ENCODE measurements at regions not wholly inside any gene's neighbourhood (a gene's known extent, or its start where the extent isn't known, plus 50 kb on each side); places are given as distances from the start of the nearest gene placed in this dataset.
A peak's percentile ranks its signal among the peaks of the same experiment; 100 is the strongest.

DNA sequence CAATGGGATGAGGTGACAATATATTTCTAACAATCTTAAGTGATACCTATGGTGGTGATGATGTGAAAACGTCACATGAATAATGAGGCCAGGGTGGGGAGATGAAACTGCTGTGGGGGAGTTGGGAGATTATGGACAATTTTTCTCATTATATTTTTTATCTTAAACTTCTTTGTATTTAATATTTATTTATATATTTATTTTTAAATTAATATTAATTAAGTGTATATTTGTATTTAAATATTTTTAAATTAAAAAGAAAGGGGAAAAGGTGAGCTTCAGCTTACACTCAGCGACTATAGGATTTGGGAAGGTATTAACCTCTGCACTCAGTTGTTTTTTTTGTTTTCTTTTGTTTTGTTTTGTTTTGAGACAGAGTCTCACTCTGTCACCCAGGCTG lies 158.7 kb downstream of the PSMG1 start:
- WGBS, 5 donors: 83 to 96% (median 89%) methylated on average over 2 of the region's 2 CpGs
- intact Hi-C loops (cut with DNase I; ENCODE audit: low total_unique reads): no loop called here

DNA sequence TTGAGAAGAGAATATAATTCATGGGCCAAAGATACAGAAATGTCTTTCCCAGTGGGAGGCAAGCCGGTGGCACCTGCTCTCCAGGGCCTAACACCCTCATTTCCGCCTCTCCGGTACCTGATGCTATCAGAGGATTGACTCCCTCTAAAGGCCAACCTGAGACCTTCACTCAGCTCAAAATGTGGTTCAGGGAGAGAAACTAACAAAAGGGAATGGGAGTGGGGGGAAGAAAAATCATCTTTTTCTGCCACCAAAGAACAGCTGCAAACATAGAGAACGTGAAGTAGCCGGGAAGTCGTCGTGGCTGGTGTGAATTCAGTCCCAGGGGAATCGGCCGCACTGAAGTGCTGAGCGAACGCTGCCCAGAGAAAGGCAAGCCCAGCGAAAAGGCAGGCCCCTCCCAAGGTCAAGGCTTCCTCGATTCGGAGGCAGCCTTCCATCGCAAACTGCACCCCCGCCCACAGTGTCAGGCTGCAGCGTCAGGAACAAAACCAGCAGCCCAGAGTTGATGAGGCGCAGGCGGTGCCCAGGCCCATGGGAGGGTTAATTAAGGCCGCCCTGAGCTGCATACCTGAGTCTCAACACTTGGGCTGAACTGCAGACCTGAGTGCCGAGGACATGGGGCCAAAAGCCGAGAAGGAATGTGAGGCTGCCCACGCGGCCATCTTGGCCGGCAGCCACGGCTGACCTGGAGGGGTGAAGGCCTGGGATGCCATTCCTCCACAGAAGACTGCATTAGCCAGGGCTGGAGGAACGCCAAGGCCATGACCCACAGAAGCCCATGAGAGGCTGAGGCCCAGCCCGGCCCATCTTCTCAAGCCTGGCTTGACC lies 160.2 kb downstream of the PSMG1 start:
- 52 to 72% (median 67%) methylated on average over 22 to 28 of the region's 28 CpGs for WGBS, 5 donors
- Histone ChIP-seq H3K4me3 (no peak overlapping the region), H3K9me3 (peaks cover 0 to 22% (median 15%) of the 10 kb centered on the region in 8 donors)

More for the DNA sequence above, 158.7 kb downstream of the PSMG1 start:
- TF ChIP-seq, protein P1, sequence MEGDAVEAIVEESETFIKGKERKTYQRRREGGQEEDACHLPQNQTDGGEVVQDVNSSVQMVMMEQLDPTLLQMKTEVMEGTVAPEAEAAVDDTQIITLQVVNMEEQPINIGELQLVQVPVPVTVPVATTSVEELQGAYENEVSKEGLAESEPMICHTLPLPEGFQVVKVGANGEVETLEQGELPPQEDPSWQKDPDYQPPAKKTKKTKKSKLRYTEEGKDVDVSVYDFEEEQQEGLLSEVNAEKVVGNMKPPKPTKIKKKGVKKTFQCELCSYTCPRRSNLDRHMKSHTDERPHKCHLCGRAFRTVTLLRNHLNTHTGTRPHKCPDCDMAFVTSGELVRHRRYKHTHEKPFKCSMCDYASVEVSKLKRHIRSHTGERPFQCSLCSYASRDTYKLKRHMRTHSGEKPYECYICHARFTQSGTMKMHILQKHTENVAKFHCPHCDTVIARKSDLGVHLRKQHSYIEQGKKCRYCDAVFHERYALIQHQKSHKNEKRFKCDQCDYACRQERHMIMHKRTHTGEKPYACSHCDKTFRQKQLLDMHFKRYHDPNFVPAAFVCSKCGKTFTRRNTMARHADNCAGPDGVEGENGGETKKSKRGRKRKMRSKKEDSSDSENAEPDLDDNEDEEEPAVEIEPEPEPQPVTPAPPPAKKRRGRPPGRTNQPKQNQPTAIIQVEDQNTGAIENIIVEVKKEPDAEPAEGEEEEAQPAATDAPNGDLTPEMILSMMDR (IDR thresholded peaks at IDR 0.05 in 8 of 11, conservative IDR thresholded peaks at IDR 0.05 in 3 of 11): no peak
- TF ChIP-seq POLR2AphosphoS5 (IDR thresholded peaks at IDR 0.05) (no peak), POLR2A (IDR thresholded peaks at IDR 0.05) (no peak)
- Histone ChIP-seq H3K27me3 (replicated peaks in 1 of 7) (peaks cover 0 to 20% (median 0%) of the 10 kb centered on the region in 7 donors), H3K36me3 (no peaks in the 10 kb centered on the region), H3K27ac (peak overlapping the region in 6 of 8 donors; percentile 64 to 89 (median 82)), H3K4me3 (no peak overlapping the region), H3K4me1 (peaks cover 11 to 49% (median 36%) of the 10 kb centered on the region in 6 donors), H3K9me3 (peaks cover 0 to 26% (median 16%) of the 10 kb centered on the region in 8 donors)
- no peak for DNase-seq

DNA sequence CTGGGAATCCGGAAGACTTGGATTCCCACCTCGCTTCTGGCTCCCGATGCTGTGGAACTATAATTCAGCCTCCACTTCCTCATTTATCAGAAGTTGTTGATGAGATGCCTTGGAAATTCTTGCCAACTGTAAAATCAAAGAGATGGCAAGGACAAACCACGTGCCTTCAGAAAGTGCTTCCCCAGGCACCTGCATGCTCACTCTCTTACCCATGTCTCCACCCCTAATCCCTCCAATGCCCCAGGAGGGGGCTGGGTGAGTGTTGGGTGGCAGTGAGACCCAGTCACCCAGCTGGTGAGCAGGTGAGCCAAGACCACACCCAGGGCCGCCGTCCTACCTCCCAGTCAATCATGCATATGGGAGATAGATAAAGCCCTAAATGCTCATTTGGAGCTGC lies 160.8 kb downstream of the PSMG1 start:
- peaks cover 0 to 16% (median 9%) of the 10 kb centered on the region in 8 donors for H3K9me3 ChIP-seq
- no peak overlapping the region for H3K4me3 ChIP-seq
- H3K4me1 ChIP-seq: peaks cover 11 to 54% (median 36%) of the 10 kb centered on the region in 6 donors
- intact Hi-C loops (cut with DNase I; ENCODE audit: low total_unique reads): no loop called here
- 45 to 61% (median 52%) methylated on average over 6 of the region's 6 CpGs for WGBS, 5 donors
- H3K27ac ChIP-seq: peak overlapping the region; percentile 51 to 89 (median 80)
- no peak for TF ChIP-seq POLR2AphosphoS5 (IDR thresholded peaks at IDR 0.05)
- no peaks in the 10 kb centered on the region for H3K36me3 ChIP-seq
- no peak for DNase-seq
- peaks cover 0 to 20% (median 0%) of the 10 kb centered on the region in 7 donors for H3K27me3 ChIP-seq (replicated peaks in 1 of 7)

More for the DNA sequence above, 160.2 kb downstream of the PSMG1 start:
- DNase-seq: peak; percentile 88
- H3K27ac ChIP-seq: peak overlapping the region; percentile 51 to 89 (median 80)
- TF ChIP-seq, protein P1 (IDR thresholded peaks at IDR 0.05 in 8 of 11, conservative IDR thresholded peaks at IDR 0.05 in 3 of 11): peak in 1 of 11 experiments; percentile 8
- TF ChIP-seq POLR2A (IDR thresholded peaks at IDR 0.05): no peak
- peak; percentile 73 to 87 (median 85) for TF ChIP-seq POLR2AphosphoS5 (IDR thresholded peaks at IDR 0.05)
- peaks cover 0 to 20% (median 0%) of the 10 kb centered on the region in 7 donors for H3K27me3 ChIP-seq (replicated peaks in 1 of 7)
- intact Hi-C loops (cut with DNase I; ENCODE audit: low total_unique reads): no loop called here
- peaks cover 11 to 48% (median 31%) of the 10 kb centered on the region in 6 donors for H3K4me1 ChIP-seq
- H3K36me3 ChIP-seq: no peaks in the 10 kb centered on the region

DNA sequence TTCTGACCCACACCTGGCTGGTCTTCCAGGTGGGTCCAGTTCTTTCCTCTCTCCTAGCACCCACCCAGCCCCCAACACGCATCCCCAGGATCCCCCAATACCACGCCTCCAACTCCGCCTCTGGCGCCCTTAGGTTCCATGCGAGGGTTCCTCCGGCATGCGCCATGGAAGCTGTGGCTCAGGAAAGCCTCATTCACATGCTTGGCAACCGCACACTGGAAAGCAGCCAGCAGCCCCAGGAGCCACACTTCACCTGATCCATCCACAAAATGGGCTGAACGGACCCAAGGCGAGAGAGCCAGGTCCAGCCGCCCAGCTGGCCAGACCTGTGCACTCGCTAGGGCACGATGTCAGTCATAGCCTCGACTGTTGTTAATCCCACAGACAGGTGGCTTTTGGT lies 161.2 kb downstream of the PSMG1 start:
- no peak overlapping the region for H3K4me3 ChIP-seq
- peak overlapping the region; percentile 51 to 89 (median 80) for H3K27ac ChIP-seq
- TF ChIP-seq POLR2AphosphoS5 (IDR thresholded peaks at IDR 0.05): no peak
- H3K36me3 ChIP-seq: no peaks in the 10 kb centered on the region
- intact Hi-C loops (cut with DNase I; ENCODE audit: low total_unique reads): no loop called here
- no peak for DNase-seq
- peaks cover 15 to 58% (median 40%) of the 10 kb centered on the region in 6 donors for H3K4me1 ChIP-seq
- H3K27me3 ChIP-seq (replicated peaks in 1 of 7): peaks cover 0 to 20% (median 0%) of the 10 kb centered on the region in 7 donors
- WGBS, 5 donors: 86 to 95% (median 91%) methylated on average over 10 to 14 of the region's 14 CpGs
- peaks cover 0 to 15% (median 9%) of the 10 kb centered on the region in 8 donors for H3K9me3 ChIP-seq

DNA sequence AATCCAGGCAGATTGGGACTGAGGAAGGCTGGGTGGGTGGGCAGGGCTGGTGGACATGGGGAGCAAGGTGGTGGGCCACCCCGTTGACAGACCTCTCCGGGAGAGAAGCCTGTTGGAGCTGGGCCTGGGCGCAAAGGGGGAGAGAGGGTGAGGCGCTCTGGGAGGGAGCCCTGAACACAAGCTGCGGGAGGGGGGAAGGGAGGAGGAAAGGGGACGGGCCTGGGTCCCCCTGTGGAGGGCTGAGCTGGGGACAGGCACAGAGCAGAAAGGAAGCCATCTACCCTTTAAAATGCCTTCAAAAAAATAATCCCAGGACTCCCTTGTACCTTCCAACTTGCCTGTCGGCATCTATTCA lies 161.8 kb downstream of the PSMG1 start:
- Histone ChIP-seq H3K27ac (peak overlapping the region; percentile 51 to 89 (median 80)), H3K36me3 (no peaks in the 10 kb centered on the region), H3K27me3 (replicated peaks in 1 of 7) (peaks cover 0 to 20% (median 0%) of the 10 kb centered on the region in 7 donors), H3K4me3 (no peak overlapping the region), H3K4me1 (peaks cover 19 to 64% (median 46%) of the 10 kb centered on the region in 6 donors), H3K9me3 (peaks cover 0 to 15% (median 9%) of the 10 kb centered on the region in 8 donors)
- DNase-seq: no peak
- WGBS, 5 donors: 58 to 77% (median 73%) methylated on average over 7 of the region's 7 CpGs
- intact Hi-C loops (cut with DNase I; ENCODE audit: low total_unique reads): no loop called here
- TF ChIP-seq POLR2AphosphoS5 (IDR thresholded peaks at IDR 0.05) (no peak), POLR2A (IDR thresholded peaks at IDR 0.05) (no peak)
- TF ChIP-seq, protein P1 (IDR thresholded peaks at IDR 0.05 in 8 of 11, conservative IDR thresholded peaks at IDR 0.05 in 3 of 11): no peak
